ENCODE measurements at regions not wholly inside any gene's neighbourhood (a gene's known extent, or its start where the extent isn't known, plus 50 kb on each side); places are given as distances from the start of the nearest gene placed in this dataset.
"Not testable (repeated sequence)": the region's sequence is repeated elsewhere in the genome, so short reads cannot be mapped to it uniquely, and the experiment has no call there.

DNA sequence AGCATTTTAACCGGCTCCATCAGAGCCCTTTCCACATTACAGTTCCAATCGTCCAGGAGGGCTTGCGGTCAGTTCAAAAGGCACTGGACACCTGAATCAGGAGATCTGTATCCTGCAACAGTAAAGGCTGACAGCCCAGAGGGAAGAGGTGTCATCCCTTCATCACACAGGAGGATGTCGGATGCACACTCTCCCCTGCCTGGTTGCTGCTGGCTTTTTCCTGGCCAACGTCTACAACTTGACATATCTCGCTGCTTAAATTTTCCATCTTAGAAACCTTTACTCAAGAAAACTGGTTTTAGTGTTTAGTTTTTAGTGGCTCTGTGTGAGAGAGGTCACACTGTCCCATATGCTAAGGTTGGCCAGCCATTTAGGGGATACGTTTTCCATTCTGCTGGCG lies 78.7 kb upstream of the TNK2 start:
- TF ChIP-seq, protein P1, sequence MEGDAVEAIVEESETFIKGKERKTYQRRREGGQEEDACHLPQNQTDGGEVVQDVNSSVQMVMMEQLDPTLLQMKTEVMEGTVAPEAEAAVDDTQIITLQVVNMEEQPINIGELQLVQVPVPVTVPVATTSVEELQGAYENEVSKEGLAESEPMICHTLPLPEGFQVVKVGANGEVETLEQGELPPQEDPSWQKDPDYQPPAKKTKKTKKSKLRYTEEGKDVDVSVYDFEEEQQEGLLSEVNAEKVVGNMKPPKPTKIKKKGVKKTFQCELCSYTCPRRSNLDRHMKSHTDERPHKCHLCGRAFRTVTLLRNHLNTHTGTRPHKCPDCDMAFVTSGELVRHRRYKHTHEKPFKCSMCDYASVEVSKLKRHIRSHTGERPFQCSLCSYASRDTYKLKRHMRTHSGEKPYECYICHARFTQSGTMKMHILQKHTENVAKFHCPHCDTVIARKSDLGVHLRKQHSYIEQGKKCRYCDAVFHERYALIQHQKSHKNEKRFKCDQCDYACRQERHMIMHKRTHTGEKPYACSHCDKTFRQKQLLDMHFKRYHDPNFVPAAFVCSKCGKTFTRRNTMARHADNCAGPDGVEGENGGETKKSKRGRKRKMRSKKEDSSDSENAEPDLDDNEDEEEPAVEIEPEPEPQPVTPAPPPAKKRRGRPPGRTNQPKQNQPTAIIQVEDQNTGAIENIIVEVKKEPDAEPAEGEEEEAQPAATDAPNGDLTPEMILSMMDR (IDR thresholded peaks at IDR 0.05): not testable (repeated sequence)
- not testable (repeated sequence) for TF ChIP-seq POLR2AphosphoS5, POLR2A (IDR thresholded peaks at IDR 0.05)

Data from transverse colon (tissue), 4 donors.